ENCODE measurements at regions not wholly inside any gene's neighbourhood (a gene's known extent, or its start where the extent isn't known, plus 50 kb on each side); places are given as distances from the start of the nearest gene placed in this dataset.
"Not testable (repeated sequence)": the region's sequence is repeated elsewhere in the genome, so short reads cannot be mapped to it uniquely, and the experiment has no call there.

DNA sequence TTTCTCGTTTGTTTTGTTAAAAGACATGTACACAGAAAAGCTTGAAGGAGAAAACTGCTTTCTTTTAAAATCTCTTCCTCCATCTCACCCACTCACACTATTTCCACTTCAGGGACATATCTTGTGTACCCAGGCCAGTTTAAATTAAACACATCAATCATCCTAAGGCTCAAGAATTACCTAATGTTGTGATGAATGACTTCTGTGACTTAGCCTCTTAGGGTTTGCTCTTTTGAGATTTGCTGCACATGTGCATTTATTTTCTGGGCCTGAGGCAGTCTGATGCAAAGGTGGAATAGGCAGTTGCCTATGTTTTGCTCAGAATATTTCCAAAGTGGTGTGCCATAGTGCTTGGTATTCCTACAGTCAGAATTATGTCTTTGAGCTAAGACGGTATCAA, 439.9 kb upstream of the CHD1 start:
- ATAC-seq: no peak
- no peak for DNase-seq (ENCODE audit: low spot score)

DNA sequence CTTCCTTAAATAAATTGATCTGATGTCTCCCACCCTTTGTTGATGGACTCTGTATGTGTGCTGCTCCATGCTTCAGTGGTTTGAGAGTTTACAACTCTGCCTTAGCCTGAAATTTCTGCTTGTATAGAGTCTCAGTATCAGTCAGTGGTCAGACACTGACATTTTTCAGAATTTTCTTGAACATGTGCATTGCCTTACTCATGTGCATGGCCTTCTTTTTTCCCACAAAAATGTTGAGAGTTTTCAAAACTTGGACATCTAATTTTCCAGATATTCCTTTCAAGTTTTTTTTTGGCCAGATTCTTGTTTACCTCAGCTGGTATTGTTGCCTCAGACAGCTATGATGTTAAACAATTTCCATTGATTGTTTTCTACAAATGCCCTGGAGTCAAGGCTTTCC, 427.1 kb upstream of the CHD1 start:
- DNase-seq (ENCODE audit: low spot score) (no peak), ATAC-seq (no peak)

DNA sequence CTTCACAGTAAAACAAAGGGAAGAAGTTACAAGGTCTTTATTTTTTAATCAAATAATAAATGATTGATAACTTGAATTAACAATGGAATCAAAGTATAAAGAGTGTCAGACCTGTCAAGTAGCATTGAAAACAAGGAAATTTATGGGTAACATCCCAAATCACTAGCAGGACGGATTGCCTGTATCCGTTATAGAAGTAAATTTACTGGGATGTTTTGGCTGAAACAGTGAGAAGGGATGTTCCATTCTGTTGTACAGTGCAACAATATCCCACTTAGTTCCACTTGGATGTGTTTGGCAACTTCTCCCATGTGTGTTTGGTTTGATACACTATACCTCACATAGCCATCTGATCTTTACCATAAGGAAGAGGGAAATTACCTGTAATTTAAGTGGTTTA, 421.0 kb upstream of the CHD1 start:
- ATAC-seq (no peak), DNase-seq (ENCODE audit: low spot score) (no peak)

DNA sequence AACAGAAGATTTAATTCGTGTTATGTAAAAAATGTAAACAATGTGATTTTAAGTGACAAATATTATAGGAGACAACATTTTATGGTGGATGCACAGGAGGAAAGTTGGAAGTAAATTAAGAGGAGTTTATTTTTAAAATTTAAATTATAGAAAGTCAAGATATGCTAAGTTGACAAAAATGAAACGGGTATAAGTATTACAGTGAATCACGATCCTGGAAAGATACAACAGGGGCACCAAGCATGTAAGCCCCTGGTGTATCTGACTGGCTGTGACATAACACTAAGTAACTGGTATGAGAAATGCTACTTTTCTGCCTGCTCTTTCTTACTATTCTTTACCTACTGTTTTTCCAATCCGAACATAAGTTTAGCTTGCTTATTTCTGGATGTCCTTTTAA, 419.8 kb upstream of the CHD1 start:
- ATAC-seq (no peak), DNase-seq (ENCODE audit: low spot score) (no peak)

DNA sequence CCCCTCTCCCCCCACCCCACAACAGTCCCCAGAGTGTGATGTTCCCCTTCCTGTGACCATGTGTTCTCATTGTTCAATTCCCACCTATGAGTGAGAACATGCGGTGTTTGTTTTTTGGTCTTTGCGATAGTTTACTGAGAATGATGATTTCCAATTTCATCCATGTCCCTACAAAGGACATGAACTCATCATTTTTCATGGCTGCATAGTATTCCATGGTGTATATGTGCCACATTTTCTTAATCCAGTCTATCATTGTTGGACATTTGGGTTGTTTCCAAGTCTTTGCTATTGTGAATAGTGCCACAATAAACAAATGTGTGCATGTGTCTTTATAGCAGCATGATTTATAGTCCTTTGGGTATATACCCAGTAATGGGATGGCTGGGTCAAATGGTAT, 411.0 kb upstream of the CHD1 start:
- not testable (repeated sequence) for ATAC-seq; DNase-seq (ENCODE audit: low spot score)

DNA sequence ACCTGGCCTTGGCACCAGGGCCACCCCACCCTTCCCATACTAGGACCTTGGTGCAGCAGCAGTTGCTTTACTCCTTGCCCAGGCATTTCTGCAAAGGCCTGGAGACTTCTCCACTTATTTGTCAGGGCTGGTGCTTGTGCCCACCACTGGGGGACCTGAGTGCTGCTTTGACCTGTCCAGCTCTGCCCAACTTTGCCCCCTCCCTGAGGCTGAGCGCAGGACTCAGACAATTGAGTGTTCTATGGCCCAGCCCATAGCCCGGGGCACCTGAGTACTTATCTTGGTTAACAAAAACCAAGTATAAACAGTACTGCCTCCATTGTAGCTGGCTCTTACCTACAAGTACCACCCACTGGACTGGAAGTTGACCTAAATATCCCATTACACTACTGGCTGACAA, 406.1 kb upstream of the CHD1 start:
- ATAC-seq: no peak
- DNase-seq (ENCODE audit: low spot score): no peak

DNA sequence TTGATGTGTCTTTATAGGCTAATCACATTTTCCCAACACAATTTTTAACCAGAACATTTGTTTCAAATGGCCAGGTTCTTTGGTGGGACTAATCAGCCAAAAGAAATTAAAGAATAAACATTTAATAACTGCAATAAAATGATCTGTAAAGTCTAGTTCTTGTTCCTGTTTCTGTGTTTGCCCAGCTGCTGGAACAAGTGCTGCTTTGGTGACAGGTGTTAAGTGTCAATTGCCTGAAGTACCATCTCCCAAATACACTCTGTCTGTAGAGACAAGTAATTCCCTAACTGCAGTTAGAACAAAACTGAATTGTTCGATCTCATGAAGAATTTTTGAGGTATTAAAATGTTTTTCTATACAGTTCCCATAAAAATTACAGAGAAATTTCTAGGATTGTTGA, 402.3 kb upstream of the CHD1 start:
- no peak for ATAC-seq
- no peak for DNase-seq (ENCODE audit: low spot score)

DNA sequence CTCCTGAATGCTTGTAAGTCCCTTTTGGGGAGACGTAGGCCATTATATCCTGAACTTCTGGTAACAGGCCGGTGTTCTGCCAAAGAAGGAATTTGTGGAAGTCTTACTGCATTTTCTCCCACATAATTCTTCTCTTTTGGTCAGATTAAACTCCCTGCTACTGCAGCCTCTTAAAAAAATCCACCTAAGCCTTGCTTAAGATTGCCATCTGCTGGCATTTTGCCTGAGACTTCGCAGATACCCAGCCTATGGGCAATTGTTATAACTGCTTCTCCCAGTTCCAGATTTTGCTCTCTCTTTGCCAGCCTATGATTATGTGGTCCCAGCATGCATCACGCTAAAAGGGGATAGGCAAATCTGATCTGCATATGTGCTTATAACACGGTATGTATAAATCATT, 391.6 kb upstream of the CHD1 start:
- DNase-seq (ENCODE audit: low spot score) (no peak), ATAC-seq (no peak)

DNA sequence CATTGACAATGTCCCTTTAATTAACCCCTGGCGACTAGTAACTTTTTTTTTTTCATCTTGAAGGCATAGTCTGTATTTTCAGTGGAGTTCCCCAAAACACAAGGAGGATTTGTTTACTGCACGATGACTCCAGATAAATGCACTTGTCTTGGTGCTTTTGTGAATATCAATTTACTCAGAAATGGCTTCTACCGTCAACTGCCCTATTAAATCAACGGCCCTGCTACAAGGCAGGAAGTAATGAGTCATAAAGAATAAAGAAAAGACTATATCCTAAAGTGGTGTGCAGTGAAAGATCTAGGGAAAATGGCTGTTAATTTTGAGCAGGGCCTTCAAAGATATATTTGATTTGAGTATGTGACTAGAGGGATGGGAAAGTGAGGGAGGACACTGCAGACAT, 388.3 kb upstream of the CHD1 start:
- DNase-seq (ENCODE audit: low spot score) (no peak), ATAC-seq (no peak)

DNA sequence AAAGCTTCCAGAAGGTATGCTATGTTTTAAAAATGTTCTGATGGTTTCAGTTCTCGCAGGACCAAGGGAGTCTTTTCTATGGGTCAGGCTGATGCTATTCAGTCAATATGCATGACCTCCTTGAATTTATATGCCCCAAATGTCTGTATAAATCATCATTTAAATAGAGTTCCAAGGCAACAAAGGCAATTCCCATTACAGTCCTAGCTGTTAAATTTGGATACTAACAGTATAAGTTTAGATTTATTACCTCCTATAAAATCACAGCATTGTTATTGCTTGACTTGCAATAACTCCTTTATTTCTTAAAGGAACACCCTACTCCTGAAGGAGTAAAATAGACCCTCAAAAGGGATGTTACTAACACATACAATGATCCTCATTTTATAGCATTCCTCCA, 387.7 kb upstream of the CHD1 start:
- ATAC-seq (no peak), DNase-seq (ENCODE audit: low spot score) (no peak)

DNA sequence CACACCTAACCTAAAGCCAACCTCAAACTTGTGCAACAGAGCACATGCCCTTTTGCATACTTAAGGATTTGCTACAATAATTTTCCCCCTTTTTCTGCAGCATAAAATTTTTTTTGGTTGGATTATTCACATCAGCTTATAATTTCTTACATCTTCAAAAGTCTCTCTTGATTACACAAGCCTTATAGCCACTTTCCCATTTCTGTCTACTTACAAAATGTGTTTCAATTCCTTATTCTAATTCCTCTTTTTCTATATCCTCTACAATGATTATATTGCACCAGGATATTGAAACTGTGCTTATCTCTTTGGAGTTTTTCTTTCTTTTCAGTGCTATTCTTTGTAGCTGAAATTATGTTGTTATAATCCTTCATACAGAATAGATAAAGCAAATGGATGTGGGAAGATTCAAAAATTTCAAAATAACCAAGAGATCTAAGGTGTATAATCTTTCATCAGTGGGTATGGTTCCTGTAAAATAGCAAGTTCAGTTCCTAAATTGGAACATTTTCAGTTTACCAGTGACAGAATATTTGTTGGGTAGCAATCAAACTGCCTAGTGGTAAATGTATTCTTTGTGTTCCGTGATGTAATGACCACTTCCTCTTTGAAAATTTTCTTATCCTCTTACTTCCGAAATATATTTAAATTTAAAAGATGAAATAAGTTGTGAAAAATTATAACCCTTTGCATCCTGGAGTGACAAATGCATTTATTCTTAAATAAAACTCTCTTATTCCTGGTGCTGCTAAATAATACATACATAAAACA, 386.8 kb upstream of the CHD1 start:
- ATAC-seq (no peak), DNase-seq (ENCODE audit: low spot score) (no peak)

DNA sequence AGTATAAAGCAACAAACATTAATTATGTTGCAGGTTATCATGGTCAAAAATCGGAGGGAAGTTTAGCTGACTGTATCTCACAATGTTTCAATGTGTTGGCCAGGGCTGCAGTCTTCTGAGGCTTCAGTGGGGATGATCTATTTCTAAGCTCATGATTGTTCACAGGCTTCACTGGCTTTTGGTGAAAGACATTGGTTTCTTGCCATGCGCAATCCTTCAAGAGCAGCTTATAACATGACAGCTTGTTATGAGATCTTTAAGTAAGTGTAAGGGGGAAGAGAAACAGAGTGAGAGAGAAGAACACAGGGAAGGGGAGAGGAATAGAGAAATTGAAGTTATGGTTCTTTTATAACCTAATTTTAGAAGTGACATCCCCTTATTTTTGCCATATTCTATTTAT, 385.9 kb upstream of the CHD1 start:
- DNase-seq (ENCODE audit: low spot score): no peak
- no peak for ATAC-seq

DNA sequence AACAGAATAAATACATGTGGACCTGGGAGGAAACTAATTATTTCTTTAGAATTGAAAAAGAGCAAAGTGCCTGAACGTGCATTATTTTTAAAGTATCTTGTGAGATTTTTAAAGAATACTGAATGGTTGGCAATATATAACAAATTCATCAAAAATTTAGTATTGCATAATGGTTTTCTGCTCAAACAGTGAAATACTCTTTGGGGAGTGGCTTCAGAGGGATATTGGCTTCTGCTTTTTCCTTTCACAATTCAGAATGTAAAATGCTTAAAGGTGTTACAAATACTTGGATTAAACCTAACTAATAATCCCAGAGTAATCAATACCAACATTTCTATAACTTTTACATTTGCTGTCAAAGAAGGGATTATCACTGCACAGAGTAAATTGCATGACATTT, 379.3 kb upstream of the CHD1 start:
- ATAC-seq (no peak), DNase-seq (ENCODE audit: low spot score) (no peak)

DNA sequence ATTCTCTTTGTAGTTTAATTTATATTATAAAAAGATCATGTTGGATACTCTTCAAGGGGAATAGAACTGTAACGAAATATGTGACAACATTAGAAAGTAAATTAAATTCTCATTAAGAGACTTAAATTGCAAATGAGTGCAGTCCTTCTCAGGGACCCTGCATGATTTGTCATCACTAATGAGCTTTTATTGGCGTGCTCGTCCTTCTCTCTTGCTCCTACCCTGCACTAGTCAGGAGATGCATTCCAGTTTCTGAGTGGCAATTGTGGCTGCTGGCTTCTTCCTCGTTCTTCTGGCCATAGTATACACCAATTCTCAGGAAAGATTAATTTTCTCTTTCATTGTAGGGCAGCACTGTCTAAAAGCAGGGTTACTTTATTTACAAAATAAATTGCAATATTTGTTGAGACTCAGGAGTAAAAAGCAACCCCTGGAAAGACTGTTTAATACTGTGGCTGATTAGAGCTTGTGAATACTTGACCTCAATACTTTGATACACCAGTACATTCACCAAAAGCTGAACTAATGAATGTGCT, 376.3 kb upstream of the CHD1 start:
- DNase-seq (ENCODE audit: low spot score) (no peak), ATAC-seq (no peak)

DNA sequence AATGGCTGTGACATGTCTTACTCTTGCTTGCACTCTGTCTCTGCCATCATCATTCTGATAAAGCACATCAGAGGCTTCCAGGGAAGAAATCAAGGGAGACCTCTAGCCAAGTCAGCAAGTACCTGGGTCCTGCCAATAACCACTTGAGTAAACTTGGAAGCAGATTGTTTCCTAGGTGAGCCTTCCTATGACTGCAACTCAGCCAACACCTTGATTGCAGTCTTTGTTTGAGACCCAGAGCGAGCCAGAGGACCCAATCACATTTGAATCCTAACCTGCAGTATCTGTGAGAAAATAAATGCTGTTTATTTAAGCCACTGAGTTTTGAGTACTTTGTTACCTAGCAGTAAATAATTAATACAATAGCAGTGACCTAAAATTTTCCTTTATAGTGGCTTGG, 356.8 kb upstream of the CHD1 start:
- DNase-seq (ENCODE audit: low spot score): no peak
- no peak for ATAC-seq

DNA sequence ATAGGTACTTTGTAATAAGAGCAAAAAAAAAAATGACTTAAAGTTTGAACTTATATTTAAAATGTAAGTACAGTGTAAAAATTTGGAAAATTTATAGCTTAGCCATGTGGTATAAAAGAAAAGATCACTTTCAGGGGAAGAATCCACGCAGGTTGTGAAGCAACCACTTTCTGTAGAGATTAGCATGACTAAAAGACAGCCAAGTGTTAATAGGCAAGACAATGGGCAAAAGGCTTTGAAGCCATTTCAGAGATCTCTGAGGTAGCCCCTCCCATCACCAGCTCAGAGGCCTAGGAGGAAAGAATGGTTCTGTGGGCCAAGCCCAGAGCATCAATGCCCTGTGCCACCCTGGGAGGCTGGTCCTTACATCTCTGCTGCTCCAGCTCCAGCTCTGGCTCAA, 346.3 kb upstream of the CHD1 start:
- no peak for DNase-seq (ENCODE audit: low spot score)
- no peak for ATAC-seq

DNA sequence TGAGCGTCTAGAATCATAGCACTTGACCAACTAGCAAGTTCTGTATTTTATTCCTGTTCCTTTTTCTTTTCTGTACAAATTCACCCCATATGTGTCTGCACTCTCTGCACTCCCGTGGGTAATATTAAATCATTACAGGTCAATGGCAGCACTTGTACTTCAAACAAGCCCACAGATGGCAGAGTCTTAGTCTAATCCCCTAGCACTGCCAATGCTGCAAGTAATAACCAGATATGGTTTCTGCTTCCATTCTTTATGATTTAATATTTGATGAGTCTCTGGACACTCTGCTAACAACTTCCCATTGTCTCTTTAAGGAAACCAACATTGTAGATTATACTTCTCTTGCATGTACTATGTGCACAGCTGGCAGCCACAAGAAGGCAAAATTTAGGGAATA, 343.8 kb upstream of the CHD1 start:
- no peak for DNase-seq (ENCODE audit: low spot score)
- ATAC-seq: no peak

DNA sequence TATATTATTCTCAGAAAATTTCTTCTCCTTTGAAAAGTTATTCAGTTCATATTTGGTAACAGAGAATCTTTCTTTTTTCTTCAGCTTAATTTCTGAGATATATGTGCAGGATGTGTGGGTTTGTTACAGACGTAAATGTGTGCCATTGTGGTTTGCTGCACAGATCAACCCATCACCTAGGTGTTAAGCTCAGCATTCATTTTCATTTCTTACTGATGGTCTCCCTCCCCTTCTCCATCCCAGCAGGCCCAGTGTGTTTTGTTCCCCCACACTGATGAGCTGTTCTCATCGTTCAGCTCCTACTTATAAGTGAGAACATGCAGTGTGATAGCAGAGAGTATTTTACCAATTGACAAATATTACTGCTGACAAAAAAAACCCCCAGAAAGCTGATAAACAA, 330.0 kb upstream of the CHD1 start:
- DNase-seq (ENCODE audit: low spot score) (no peak), ATAC-seq (no peak)

DNA sequence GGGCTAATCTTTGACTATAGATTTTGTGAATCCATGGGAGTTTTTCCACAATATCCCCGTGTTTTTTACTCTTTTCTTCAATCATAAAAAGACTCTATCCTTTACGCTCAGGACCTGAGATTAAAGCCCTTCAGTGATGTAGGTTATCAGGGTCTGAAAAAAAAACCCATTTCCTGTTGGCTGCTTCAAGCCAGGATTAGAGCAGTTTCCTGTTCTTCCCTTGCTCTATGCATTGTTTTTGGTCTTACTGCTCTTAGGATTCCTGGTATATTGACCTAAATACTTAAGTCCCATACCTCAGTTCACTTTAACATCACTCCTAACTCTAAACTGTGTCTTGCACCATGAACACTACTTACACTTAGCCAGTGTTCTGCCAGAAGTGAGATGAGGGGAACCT, 319.3 kb upstream of the CHD1 start:
- ATAC-seq (no peak), DNase-seq (ENCODE audit: low spot score) (no peak)

DNA sequence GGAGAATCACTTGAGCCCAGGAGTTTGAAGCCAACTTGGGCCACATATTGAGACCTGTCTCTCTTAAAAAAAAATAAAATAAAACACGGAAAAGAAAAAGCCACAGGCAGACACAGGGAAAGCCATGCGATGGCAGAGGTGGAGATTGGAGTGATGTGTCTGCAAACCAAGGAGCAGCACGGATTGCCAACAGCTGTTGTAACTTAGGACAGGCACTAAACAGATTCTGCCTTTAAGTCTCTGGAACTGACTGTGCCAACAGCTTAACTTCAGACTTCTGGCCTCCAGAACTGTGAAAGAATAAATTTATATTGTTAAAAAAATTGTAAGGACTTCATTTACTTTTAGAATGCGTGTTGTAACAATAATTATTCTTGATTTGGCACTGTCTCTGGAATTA, 318.5 kb upstream of the CHD1 start:
- DNase-seq (ENCODE audit: low spot score): no peak

DNA sequence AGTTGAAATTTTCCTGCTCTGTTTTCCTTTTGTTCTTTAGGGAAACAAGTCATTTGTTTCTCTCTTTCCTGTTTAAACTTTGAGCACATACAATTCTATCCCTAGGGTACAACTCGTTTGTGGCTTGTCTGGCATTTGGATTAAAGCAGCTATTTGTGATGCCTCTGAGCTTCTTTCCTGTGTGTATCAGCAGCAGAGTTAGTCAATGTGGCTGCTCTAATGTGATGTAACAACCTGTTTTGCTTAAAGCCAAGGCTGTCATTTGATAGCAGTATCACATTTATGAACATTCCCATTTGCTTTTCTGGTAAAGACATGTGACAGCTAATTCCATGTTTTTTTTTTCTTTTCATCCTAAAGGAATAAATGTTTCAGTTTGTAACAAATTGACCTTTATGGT, 314.3 kb upstream of the CHD1 start:
- no peak for ATAC-seq
- DNase-seq (ENCODE audit: low spot score): no peak

More for the DNA sequence above, 318.5 kb upstream of the CHD1 start:
- ATAC-seq: no peak

DNA sequence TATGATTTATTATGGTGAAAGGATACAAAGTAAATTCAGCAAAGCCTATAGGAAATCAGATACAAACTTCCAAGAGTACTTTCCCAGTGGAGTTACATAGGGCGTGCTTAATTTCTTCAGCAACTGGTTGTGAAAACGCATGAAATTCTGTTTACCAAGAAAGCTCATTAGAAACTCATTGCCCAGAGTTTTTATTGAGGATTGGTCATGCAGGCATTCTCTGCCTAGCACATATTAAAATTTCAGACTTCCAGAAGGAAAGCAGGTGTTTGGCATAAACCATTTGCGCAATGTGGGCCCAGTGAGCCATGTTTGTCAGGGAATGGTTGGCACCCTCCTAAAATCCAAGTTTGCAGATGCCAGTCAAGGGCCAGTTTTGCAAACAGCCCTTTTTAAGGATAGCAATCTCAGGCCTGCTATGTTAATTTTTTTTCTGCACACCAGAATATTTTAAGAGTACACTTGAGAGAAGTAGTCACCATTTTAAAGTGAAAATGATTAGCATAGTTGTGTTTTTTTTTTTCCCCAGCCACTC, 311.1 kb upstream of the CHD1 start:
- DNase-seq (ENCODE audit: low spot score) (no peak), ATAC-seq (no peak)

DNA sequence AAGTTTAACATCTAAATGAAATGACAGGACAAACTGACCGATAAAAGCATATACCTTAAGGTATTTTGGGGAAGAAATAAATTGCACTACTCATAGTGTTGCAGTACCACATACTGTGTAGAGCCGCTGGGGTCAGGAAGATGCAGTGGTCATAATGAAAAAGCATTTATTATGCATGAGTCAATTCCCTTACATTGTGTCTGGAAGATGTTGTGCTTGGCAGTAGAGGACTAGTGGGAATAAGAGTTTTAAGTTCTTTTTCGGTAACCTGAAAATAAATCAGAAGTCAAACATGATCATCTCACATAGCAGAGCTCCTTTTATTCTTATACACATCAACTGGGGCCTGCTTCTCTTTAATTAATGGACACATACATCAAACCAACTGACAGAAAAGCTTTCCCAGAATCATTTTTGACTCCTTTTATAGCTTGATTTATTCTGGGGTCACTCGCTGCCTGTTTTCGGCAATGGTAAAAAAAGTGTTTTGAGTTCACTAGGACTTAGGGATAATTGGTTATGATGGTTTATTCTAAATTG, 262.5 kb upstream of the CHD1 start:
- no peak for DNase-seq (ENCODE audit: low spot score)
- no peak for ATAC-seq
